K562 (cell line): ENCODE measurements at regions not wholly inside any gene's neighbourhood (a gene's known extent, or its start where the extent isn't known, plus 50 kb on each side); places are given as distances from the start of the nearest gene placed in this dataset.
A peak's percentile ranks its signal among the peaks of the same experiment; 100 is the strongest.

ENCODE experiments used
- ARID1B ChIP-seq: fragments of 450-650 bp; IDR thresholded peaks from 2 replicates; pipeline ENCODE4 v1.6.1; 2016; ENCODE audit warnings: antibody characterized with exemption, mild to moderate bottlenecking, inconsistent platforms
- CTBP1 ChIP-seq: fragments of 450-650 bp; IDR thresholded peaks from 2 replicates; pipeline ENCODE4 v1.6.1; 2016; ENCODE audit warnings: borderline replicate concordance
- EP300 ChIP-seq: IDR thresholded peaks from 2 replicates; pipeline ENCODE4 v1.6.1; 2012; ENCODE audit warnings: low read length, improper control_type of control experiment
- FOXK1 ChIP-seq: sonication (generic); formaldehyde crosslinking; IDR thresholded peaks from 2 replicates; pipeline ENCODE4 v1.8.0; 2022; ENCODE audit warnings: missing genetic modification reagents, mild to moderate bottlenecking, borderline replicate concordance
- HSF4 ChIP-seq: fragments of 250-450 bp; sonication (Bioruptor Pico); IDR thresholded peaks from 2 replicates; pipeline ENCODE4 v2.1.2; 2022; ENCODE audit warnings: mild to moderate bottlenecking, moderate library complexity, borderline replicate concordance
- MYC ChIP-seq, 2 experiments: fragments of 250-450 bp in 1 of 2; sonication (Bioruptor Pico) in 1 of 2; IDR thresholded peaks; 2 replicates each; pipeline versions ENCODE4 v1.5.1 to v1.6.1; 2012 to 2021; ENCODE audit warnings: low read depth in 2 of 2, borderline replicate concordance in 1 of 2, improper control_type of control experiment in 1 of 2, low read length in 1 of 2, mild to moderate bottlenecking in 1 of 2, moderate library complexity in 1 of 2
- PBX2 ChIP-seq, 2 experiments: IDR thresholded peaks in 1 of 2; conservative IDR thresholded peaks in 1 of 2; 2 replicates each; pipeline ENCODE4 v1.6.1; 2016; ENCODE audit warnings: low read depth in 2 of 2, mild to moderate bottlenecking in 1 of 2, missing compliant biosample characterization in 1 of 2, missing genetic modification characterization in 1 of 2, moderate library complexity in 1 of 2
- SPI1 ChIP-seq: IDR thresholded peaks from 2 replicates; pipeline ENCODE4 v1.6.1; 2011; ENCODE audit warnings: low read depth, low read length, control low read depth, borderline replicate concordance
- ZNF239 ChIP-seq: fragments of 250-450 bp; sonication (Bioruptor Pico); IDR thresholded peaks from 2 replicates; pipeline ENCODE4 v1.4.0; 2020; ENCODE audit warnings: mild to moderate bottlenecking
- ZNF668 ChIP-seq: fragments of 250-450 bp; sonication (Bioruptor Pico); IDR thresholded peaks from 2 replicates; pipeline ENCODE4 v1.8.0; 2022; ENCODE audit warnings: mild to moderate bottlenecking, inconsistent platforms
- TF ChIP-seq, protein P1 (sequence below): fragments of 450-650 bp; IDR thresholded peaks from 2 replicates; pipeline ENCODE4 v1.6.1; 2016; ENCODE audit warnings: mild to moderate bottlenecking, moderate library complexity
- TF ChIP-seq, protein P2 (sequence below): fragments of 450-650 bp; formaldehyde crosslinking; IDR thresholded peaks from 2 replicates; pipeline ENCODE4 v1.4.0; 2020; ENCODE audit warnings: mild to moderate bottlenecking, moderate library complexity

GRCh38 chr12:93317227-93317626 is 60.5 kb upstream of the NUDT4 start (continued):
- TF ChIP-seq PBX2 (CRISPR knock-in tag; IDR thresholded peaks at IDR 0.05; ENCODE audit: low read depth) (no peak), PBX2 (tag; conservative IDR thresholded peaks at IDR 0.05; ENCODE audit: low read depth) (peak; percentile 64), HSF4 (CRISPR knock-in tag) (0 out of 2 replicates have a peak, but pooled peaks have one; percentile 34), FOXK1 (CRISPR knock-in tag) (no peak), CTBP1 (peak; percentile 77), ZNF239 (peak; percentile 11; the same call in 1 of the 2 replicates), ZNF668 (CRISPR knock-in tag) (0 out of 2 replicates have a peak, but pooled peaks have one; percentile 12), SPI1 (peak; percentile 39; the same call in 1 of the 2 replicates), EP300 (peak; percentile 37), ARID1B (peak; percentile 46), MYC (IDR thresholded peaks at IDR 0.05; ENCODE audit: low read depth, low read length) (peak; percentile 36; the same call in 1 of the 2 replicates), MYC (CRISPR knock-in tag; IDR thresholded peaks at IDR 0.05; ENCODE audit: borderline replicate concordance, low read depth) (no peak)
- TF ChIP-seq, protein P1, sequence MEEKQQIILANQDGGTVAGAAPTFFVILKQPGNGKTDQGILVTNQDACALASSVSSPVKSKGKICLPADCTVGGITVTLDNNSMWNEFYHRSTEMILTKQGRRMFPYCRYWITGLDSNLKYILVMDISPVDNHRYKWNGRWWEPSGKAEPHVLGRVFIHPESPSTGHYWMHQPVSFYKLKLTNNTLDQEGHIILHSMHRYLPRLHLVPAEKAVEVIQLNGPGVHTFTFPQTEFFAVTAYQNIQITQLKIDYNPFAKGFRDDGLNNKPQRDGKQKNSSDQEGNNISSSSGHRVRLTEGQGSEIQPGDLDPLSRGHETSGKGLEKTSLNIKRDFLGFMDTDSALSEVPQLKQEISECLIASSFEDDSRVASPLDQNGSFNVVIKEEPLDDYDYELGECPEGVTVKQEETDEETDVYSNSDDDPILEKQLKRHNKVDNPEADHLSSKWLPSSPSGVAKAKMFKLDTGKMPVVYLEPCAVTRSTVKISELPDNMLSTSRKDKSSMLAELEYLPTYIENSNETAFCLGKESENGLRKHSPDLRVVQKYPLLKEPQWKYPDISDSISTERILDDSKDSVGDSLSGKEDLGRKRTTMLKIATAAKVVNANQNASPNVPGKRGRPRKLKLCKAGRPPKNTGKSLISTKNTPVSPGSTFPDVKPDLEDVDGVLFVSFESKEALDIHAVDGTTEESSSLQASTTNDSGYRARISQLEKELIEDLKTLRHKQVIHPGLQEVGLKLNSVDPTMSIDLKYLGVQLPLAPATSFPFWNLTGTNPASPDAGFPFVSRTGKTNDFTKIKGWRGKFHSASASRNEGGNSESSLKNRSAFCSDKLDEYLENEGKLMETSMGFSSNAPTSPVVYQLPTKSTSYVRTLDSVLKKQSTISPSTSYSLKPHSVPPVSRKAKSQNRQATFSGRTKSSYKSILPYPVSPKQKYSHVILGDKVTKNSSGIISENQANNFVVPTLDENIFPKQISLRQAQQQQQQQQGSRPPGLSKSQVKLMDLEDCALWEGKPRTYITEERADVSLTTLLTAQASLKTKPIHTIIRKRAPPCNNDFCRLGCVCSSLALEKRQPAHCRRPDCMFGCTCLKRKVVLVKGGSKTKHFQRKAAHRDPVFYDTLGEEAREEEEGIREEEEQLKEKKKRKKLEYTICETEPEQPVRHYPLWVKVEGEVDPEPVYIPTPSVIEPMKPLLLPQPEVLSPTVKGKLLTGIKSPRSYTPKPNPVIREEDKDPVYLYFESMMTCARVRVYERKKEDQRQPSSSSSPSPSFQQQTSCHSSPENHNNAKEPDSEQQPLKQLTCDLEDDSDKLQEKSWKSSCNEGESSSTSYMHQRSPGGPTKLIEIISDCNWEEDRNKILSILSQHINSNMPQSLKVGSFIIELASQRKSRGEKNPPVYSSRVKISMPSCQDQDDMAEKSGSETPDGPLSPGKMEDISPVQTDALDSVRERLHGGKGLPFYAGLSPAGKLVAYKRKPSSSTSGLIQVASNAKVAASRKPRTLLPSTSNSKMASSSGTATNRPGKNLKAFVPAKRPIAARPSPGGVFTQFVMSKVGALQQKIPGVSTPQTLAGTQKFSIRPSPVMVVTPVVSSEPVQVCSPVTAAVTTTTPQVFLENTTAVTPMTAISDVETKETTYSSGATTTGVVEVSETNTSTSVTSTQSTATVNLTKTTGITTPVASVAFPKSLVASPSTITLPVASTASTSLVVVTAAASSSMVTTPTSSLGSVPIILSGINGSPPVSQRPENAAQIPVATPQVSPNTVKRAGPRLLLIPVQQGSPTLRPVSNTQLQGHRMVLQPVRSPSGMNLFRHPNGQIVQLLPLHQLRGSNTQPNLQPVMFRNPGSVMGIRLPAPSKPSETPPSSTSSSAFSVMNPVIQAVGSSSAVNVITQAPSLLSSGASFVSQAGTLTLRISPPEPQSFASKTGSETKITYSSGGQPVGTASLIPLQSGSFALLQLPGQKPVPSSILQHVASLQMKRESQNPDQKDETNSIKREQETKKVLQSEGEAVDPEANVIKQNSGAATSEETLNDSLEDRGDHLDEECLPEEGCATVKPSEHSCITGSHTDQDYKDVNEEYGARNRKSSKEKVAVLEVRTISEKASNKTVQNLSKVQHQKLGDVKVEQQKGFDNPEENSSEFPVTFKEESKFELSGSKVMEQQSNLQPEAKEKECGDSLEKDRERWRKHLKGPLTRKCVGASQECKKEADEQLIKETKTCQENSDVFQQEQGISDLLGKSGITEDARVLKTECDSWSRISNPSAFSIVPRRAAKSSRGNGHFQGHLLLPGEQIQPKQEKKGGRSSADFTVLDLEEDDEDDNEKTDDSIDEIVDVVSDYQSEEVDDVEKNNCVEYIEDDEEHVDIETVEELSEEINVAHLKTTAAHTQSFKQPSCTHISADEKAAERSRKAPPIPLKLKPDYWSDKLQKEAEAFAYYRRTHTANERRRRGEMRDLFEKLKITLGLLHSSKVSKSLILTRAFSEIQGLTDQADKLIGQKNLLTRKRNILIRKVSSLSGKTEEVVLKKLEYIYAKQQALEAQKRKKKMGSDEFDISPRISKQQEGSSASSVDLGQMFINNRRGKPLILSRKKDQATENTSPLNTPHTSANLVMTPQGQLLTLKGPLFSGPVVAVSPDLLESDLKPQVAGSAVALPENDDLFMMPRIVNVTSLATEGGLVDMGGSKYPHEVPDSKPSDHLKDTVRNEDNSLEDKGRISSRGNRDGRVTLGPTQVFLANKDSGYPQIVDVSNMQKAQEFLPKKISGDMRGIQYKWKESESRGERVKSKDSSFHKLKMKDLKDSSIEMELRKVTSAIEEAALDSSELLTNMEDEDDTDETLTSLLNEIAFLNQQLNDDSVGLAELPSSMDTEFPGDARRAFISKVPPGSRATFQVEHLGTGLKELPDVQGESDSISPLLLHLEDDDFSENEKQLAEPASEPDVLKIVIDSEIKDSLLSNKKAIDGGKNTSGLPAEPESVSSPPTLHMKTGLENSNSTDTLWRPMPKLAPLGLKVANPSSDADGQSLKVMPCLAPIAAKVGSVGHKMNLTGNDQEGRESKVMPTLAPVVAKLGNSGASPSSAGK = peak; percentile 58
- TF ChIP-seq, protein P2, sequence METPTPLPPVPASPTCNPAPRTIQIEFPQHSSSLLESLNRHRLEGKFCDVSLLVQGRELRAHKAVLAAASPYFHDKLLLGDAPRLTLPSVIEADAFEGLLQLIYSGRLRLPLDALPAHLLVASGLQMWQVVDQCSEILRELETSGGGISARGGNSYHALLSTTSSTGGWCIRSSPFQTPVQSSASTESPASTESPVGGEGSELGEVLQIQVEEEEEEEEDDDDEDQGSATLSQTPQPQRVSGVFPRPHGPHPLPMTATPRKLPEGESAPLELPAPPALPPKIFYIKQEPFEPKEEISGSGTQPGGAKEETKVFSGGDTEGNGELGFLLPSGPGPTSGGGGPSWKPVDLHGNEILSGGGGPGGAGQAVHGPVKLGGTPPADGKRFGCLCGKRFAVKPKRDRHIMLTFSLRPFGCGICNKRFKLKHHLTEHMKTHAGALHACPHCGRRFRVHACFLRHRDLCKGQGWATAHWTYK = 0 out of 2 replicates have a peak, but pooled peaks have one; percentile 26
